RWPE2 (cell line): ENCODE measurements at regions not wholly inside any gene's neighbourhood (a gene's known extent, or its start where the extent isn't known, plus 50 kb on each side); places are given as distances from the start of the nearest gene placed in this dataset.
"Not testable (repeated sequence)": the region's sequence is repeated elsewhere in the genome, so short reads cannot be mapped to it uniquely, and the experiment has no call there.

Experiments used
- ATAC-seq: fragments of 200-7000 bp; cut with Tn5 transposase; 3 replicates; pipeline ENCODE4 v1.9.1; 2021; ENCODE audit warnings: low read depth
- DNase-seq: peaks from one replicate; pipeline ENCODE4 v3.0.0-alpha.2; 2020; ENCODE audit warnings: low spot score
- H3K27ac ChIP-seq: fragments of 450-650 bp; 2 replicates; pipeline ENCODE4 v1.5.1; 2017; ENCODE audit warnings: mild to moderate bottlenecking; ENCODE audit not compliant: poor library complexity, severe bottlenecking
- H3K27me3 ChIP-seq: fragments of 250-450 bp; sonication (Bioruptor Pico); 2 replicates; pipeline ENCODE4 v1.5.1; 2021; ENCODE audit warnings: mild to moderate bottlenecking, moderate library complexity; ENCODE audit not compliant: insufficient read depth, poor library complexity, severe bottlenecking
- H3K36me3 ChIP-seq: fragments of 250-450 bp; sonication (Bioruptor Pico); 2 replicates; pipeline ENCODE4 v1.5.1; 2020; ENCODE audit warnings: low read depth, mild to moderate bottlenecking, moderate library complexity
- H3K4me1 ChIP-seq: fragments of 250-450 bp; sonication (Bioruptor Pico); 2 replicates; pipeline ENCODE4 v1.5.1; 2021; ENCODE audit warnings: mild to moderate bottlenecking, moderate library complexity; ENCODE audit not compliant: insufficient read depth, poor library complexity, severe bottlenecking
- H3K4me3 ChIP-seq: fragments of 250-450 bp; sonication (Bioruptor Pico); 2 replicates; pipeline ENCODE4 v1.5.1; 2021; ENCODE audit warnings: mild to moderate bottlenecking, moderate library complexity; ENCODE audit not compliant: severe bottlenecking
- H3K9me3 ChIP-seq: fragments of 250-450 bp; sonication (Bioruptor Pico); 2 replicates; pipeline ENCODE4 v1.5.1; 2021; ENCODE audit warnings: mild to moderate bottlenecking, moderate library complexity; ENCODE audit not compliant: severe bottlenecking
- TF ChIP-seq, protein P1 (sequence below): fragments of 450-650 bp; IDR thresholded peaks from one replicate; pipeline ENCODE4 v1.5.1; 2017; ENCODE audit warnings: mild to moderate bottlenecking, moderate library complexity; ENCODE audit not compliant: poor library complexity, severe bottlenecking

DNA sequence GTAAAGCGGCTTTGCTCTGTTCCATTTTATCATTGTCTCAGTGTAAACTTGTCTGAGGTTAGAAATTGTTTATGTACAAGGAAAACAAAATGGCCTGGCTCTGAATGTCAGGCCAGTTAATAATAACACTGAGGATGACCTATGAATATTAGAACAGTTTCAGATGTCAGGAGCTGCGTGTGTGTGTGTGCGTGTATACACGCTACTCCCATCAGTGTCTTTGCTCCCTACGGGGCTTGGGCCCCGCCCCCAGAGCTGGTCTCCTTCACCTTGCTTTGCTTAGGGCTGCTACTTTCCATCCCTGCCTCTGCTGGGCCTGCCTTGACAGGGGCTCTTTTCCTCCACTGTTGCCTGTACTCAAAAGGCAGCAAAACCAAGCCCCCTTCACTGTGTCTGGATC is 142.3 kb upstream of the BET1 start:
- H3K9me3 ChIP-seq: no peaks in the 10 kb centered on the region
- H3K27me3 ChIP-seq: no peaks in the 10 kb centered on the region
- H3K36me3 ChIP-seq: no peaks in the 10 kb centered on the region
- H3K27ac ChIP-seq: no peak overlapping the region
- H3K4me1 ChIP-seq: no peaks in the 10 kb centered on the region
- TF ChIP-seq, protein P1, sequence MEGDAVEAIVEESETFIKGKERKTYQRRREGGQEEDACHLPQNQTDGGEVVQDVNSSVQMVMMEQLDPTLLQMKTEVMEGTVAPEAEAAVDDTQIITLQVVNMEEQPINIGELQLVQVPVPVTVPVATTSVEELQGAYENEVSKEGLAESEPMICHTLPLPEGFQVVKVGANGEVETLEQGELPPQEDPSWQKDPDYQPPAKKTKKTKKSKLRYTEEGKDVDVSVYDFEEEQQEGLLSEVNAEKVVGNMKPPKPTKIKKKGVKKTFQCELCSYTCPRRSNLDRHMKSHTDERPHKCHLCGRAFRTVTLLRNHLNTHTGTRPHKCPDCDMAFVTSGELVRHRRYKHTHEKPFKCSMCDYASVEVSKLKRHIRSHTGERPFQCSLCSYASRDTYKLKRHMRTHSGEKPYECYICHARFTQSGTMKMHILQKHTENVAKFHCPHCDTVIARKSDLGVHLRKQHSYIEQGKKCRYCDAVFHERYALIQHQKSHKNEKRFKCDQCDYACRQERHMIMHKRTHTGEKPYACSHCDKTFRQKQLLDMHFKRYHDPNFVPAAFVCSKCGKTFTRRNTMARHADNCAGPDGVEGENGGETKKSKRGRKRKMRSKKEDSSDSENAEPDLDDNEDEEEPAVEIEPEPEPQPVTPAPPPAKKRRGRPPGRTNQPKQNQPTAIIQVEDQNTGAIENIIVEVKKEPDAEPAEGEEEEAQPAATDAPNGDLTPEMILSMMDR: no peak
- no peak for DNase-seq
- H3K4me3 ChIP-seq: no peak overlapping the region
- no peak for ATAC-seq

DNA sequence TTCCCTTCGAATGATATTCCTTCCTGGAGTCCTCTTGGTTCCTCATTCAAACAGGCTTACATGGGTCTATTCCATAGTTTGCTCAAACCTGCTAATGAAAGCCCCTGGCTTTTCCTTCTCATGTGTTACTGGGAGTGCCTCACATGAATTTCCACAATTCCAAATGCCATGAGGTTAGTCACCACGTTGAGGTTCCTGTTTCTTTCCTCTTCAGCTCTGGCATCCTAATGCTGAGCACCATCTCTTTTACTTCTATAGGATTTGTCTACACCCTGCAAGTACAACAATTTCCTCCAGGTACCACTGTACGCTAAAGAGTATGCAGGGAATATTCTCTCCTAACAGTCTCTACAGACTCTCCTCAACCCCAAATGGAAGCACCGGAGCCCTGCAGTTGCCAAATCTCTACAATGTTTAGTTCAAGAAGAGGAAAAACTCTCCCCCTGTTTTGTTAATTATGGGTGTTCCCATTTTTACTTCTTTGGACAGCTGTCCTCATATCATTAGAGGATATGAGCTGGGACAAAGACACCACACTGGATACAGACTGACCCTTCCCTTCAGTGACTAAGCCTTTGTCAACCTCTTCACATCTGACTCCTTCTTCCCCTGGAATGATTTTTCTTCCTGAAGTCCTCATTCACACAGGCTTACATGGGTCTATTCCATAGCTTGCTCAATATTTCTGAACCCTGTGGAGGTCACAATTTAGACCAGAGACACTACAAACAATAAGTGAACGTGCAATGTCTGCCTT is 145.8 kb upstream of the BET1 start:
- TF ChIP-seq, protein P1: no peak
- no peak for DNase-seq
- no peak for ATAC-seq
- Histone ChIP-seq H3K36me3 (no peaks in the 10 kb centered on the region), H3K4me1 (no peaks in the 10 kb centered on the region), H3K27ac (no peak overlapping the region), H3K27me3 (no peaks in the 10 kb centered on the region), H3K9me3 (no peaks in the 10 kb centered on the region), H3K4me3 (no peak overlapping the region)

DNA sequence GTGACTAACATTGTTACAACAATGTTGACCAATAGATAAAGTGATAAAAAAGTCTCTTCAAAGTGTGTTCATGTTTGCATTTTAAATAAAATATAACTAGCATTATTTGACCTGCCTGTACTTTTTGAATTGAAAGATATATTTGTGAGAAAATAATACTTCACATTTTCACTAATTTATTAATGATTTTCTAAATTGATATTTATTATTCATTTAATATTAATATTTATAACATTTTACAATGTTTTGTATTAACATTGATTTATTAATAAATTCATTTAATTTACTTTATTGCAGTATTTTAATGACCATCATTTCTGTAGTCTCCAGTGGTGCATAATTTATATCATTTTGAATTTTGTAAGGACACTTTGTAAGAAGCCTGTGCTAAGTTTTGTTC is 150.0 kb upstream of the BET1 start:
- no peaks in the 10 kb centered on the region for H3K27me3 ChIP-seq
- H3K9me3 ChIP-seq: no peaks in the 10 kb centered on the region
- H3K27ac ChIP-seq: no peak overlapping the region
- H3K36me3 ChIP-seq: no peaks in the 10 kb centered on the region
- H3K4me3 ChIP-seq: no peak overlapping the region
- DNase-seq (no peak), ATAC-seq (no peak)
- TF ChIP-seq, protein P1: no peak
- H3K4me1 ChIP-seq: no peaks in the 10 kb centered on the region

DNA sequence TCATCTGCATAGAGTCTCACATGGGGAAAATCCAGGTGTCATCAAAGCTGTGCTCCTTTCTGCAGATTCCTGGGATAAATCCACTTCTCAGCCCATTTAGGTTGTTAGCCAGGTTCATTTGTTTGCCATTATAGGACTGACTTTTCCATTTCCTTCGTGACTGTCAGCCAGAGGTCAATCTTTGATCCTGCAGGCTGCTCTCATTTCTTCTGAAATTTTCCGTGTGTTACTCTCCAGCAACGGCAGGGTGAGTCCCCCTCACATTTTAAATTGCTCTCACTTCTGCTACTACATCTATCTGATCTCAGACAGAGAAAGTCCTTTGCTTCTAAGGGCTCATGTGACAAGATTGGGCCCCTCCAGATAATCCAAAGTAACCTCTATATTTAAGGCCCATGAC is 150.7 kb upstream of the BET1 start:
- Histone ChIP-seq H3K4me1 (no peaks in the 10 kb centered on the region), H3K9me3 (no peaks in the 10 kb centered on the region), H3K27ac (no peak overlapping the region), H3K36me3 (no peaks in the 10 kb centered on the region), H3K4me3 (no peak overlapping the region), H3K27me3 (no peaks in the 10 kb centered on the region)
- DNase-seq (no peak), ATAC-seq (no peak)
- TF ChIP-seq, protein P1: no peak

DNA sequence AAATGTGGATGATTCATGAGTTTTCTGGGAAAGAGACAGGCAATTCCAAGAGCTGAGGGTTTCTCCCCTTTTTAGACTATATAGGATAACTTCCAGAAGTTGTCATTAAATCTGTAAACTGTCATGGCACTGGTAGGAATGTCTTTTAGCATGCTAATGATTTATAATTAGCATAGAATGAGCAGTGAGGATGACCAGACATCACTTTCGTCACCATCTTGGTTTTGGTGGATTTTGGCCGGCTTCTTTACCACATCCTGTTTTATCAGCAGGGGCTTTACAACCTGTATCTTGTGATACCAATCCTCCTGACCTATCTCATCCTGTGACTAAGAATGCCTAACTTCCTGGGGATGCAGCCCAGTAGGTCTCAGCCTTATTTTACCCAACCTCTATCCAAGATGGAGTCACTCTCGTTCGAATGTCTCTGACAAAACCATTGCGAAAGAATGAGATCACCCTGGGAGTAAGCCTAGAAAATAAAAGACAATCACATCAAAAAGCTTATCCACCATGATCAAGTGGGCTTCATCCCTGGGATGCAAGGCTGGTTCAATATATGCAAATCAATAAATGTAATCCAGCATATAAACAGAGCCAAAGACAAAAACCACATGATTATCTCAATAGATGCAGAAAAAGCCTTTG is 153.6 kb upstream of the BET1 start:
- not testable (repeated sequence) for ATAC-seq, H3K27me3 ChIP-seq, H3K36me3 ChIP-seq, H3K4me1 ChIP-seq, DNase-seq, H3K9me3 ChIP-seq, H3K4me3 ChIP-seq, H3K27ac ChIP-seq
